Adrenal gland (tissue), 9 donors: ENCODE measurements at regions not wholly inside any gene's neighbourhood (a gene's known extent, or its start where the extent isn't known, plus 50 kb on each side); places are given as distances from the start of the nearest gene placed in this dataset.

Source experiments
- DNase-seq, 7 donors: peaks; one replicate each; pipeline ENCODE4 v3.0.0-alpha.2; 2019 to 2020
- H3K27ac ChIP-seq, 5 donors: fragments of 200-600 bp; sonication (generic) in 4 of 5; 1 replicate in 3 of 5; 2 replicates in 2 of 5; pipeline versions ENCODE4 v1.5.1 to v1.8.0; 2016 to 2020; ENCODE audit warnings: mild to moderate bottlenecking in 1 of 5
- H3K27me3 ChIP-seq: fragments of 200-600 bp; 2 replicates; pipeline ENCODE4 v1.8.0; 2021
- H3K36me3 ChIP-seq, 2 donors: fragments of 200-600 bp; replicated peaks in 1 of 2; 1 replicate in 1 of 2; 2 replicates in 1 of 2; pipeline versions ENCODE4 v1.5.1 to v1.8.0; 2018 to 2022
- H3K4me1 ChIP-seq, 2 donors: fragments of 200-600 bp; replicated peaks in 1 of 2; 1 replicate in 1 of 2; 2 replicates in 1 of 2; pipeline versions ENCODE4 v1.5.1 to v1.8.0; 2018 to 2021
- H3K4me3 ChIP-seq, 4 donors: fragments of 200-600 bp; sonication (generic) in 3 of 4; one replicate each; pipeline ENCODE4 v1.5.1; 2016 to 2018
- H3K9me3 ChIP-seq, 3 donors: fragments of 200-600 bp; sonication (generic) in 1 of 3; replicated peaks in 1 of 3; 1 replicate in 2 of 3; 2 replicates in 1 of 3; pipeline versions ENCODE4 v1.5.1 to v1.8.0; 2016 to 2021
- CTCF ChIP-seq, 6 experiments: fragments of 450-650 bp in 4 of 6; fragments of 200-600 bp in 2 of 6; sonication (generic) in 1 of 6; IDR thresholded peaks; 1 replicate in 5 of 6; 2 replicates in 1 of 6; pipeline versions ENCODE4 v1.5.1 to v1.8.0; 2016 to 2021; ENCODE audit warnings: antibody characterized with exemption in 6 of 6, mild to moderate bottlenecking in 2 of 6, moderate library complexity in 1 of 6
- POLR2A ChIP-seq, 2 donors: fragments of 450-650 bp; IDR thresholded peaks; one replicate each; pipeline ENCODE4 v1.6.1; 2017; ENCODE audit warnings: antibody characterized with exemption in 2 of 2, mild to moderate bottlenecking in 2 of 2, moderate library complexity in 1 of 2
- WGBS, 4 donors: extraction: QIAGEN DNeasy Blood & Tissue Kit in 2 of 4; methylation state at CpG; one replicate each; pipeline versions ENCODE4 v1.1.5 to v1.1.7; 2013 to 2017; 5-methylcytosine and 5-hydroxymethylcytosine counted together
- intact Hi-C, 2 donors: fragments of 100-400 bp; cut with DNase I; formaldehyde crosslinking; loops; one replicate each; pipeline versions ENCODE4 v1.14.1 to v1.15.0; 2022 to 2023
- donor health status: healthy with polysubstance abuse.
- donor health status: Bipolar disorder and iron deficiency.
- donor health status: DM: yes; HTN: yes; CAD: no.
- donor health status: DM: no; HTN: no; CAD: no.
- donor health status: DM: no; HTN: no; CAD: no.

- H3K36me3 ChIP-seq, result no peaks in the 10 kb centered on the region
- no peak for DNase-seq
- WGBS, 4 donors, result 70 to 95% (median 88%) methylated on average over 4 of the region's 4 CpGs
These were observed 332.5 kb upstream of the CAMK1G start for GRCh38 chr1:209250861-209251636.

GRCh38 chr1:209256766-209257350 is 326.7 kb upstream of the CAMK1G start:
- Histone ChIP-seq H3K27ac (no peak overlapping the region), H3K4me1 (no peaks in the 10 kb centered on the region), H3K36me3 (no peaks in the 10 kb centered on the region), H3K9me3 (no peaks in the 10 kb centered on the region), H3K4me3 (no peak overlapping the region), H3K27me3 (no peaks in the 10 kb centered on the region)
- intact Hi-C loops, result loop anchor here in 1 of 2 donors (10.0 kb wide), 1 partner anchor 98 kb away; no protein-coding TSS in a partner anchor
- 80 to 88% (median 85%) methylated on average over 14 of the region's 14 CpGs for WGBS, 4 donors
- DNase-seq, result no peak
- TF ChIP-seq CTCF (IDR thresholded peaks at IDR 0.05) (no peak), POLR2A (IDR thresholded peaks at IDR 0.05) (no peak)

More at GRCh38 chr1:209250861-209251636, 332.5 kb upstream of the CAMK1G start:
- Histone ChIP-seq H3K27me3 (no peaks in the 10 kb centered on the region), H3K4me1 (no peaks in the 10 kb centered on the region), H3K27ac (no peak overlapping the region), H3K4me3 (no peak overlapping the region), H3K9me3 (no peaks in the 10 kb centered on the region)
- intact Hi-C loops, result loop anchor here in 1 of 2 donors (10.0 kb wide), 1 partner anchor 104 kb away; no protein-coding TSS in a partner anchor
- TF ChIP-seq POLR2A (IDR thresholded peaks at IDR 0.05) (no peak), CTCF (IDR thresholded peaks at IDR 0.05) (no peak)

GRCh38 chr1:209257454-209257853 is 326.1 kb upstream of the CAMK1G start:
- intact Hi-C loops, result loop anchor here in 1 of 2 donors (10.0 kb wide), 1 partner anchor 97 kb away; no protein-coding TSS in a partner anchor
- no peaks in the 10 kb centered on the region for H3K27me3 ChIP-seq
- no peak overlapping the region for H3K4me3 ChIP-seq
- no peaks in the 10 kb centered on the region for H3K4me1 ChIP-seq
- no peaks in the 10 kb centered on the region for H3K36me3 ChIP-seq
- H3K9me3 ChIP-seq, result no peaks in the 10 kb centered on the region
- H3K27ac ChIP-seq, result no peak overlapping the region
- TF ChIP-seq CTCF (IDR thresholded peaks at IDR 0.05) (no peak), POLR2A (IDR thresholded peaks at IDR 0.05) (no peak)
- WGBS, 4 donors, result 63 to 93% (median 89%) methylated on average over 1 of the region's 1 CpG
- DNase-seq, result no peak

- no peaks in the 10 kb centered on the region for H3K4me1 ChIP-seq
- intact Hi-C loops, result no loop called here
- TF ChIP-seq POLR2A (IDR thresholded peaks at IDR 0.05), result no peak
- no peak for TF ChIP-seq CTCF (IDR thresholded peaks at IDR 0.05)
These were observed 323.4 kb upstream of the CAMK1G start for GRCh38 chr1:209260136-209260535.

More at GRCh38 chr1:209260136-209260535, 323.4 kb upstream of the CAMK1G start:
- no peak for DNase-seq
- H3K9me3 ChIP-seq, result no peaks in the 10 kb centered on the region
- no peak overlapping the region for H3K27ac ChIP-seq
- H3K27me3 ChIP-seq, result no peaks in the 10 kb centered on the region
- H3K36me3 ChIP-seq, result no peaks in the 10 kb centered on the region
- 38 to 54% (median 49%) methylated on average over 2 of the region's 2 CpGs for WGBS, 4 donors
- H3K4me3 ChIP-seq, result no peak overlapping the region
